Retinal pigment epithelial cell (primary cell): ENCODE measurements at regions not wholly inside any gene's neighbourhood (a gene's known extent, or its start where the extent isn't known, plus 50 kb on each side); places are given as distances from the start of the nearest gene placed in this dataset.
"Not testable (repeated sequence)": the region's sequence is repeated elsewhere in the genome, so short reads cannot be mapped to it uniquely, and the experiment has no call there.

Source experiments
- DNase-seq: peaks from one replicate; pipeline ENCODE4 v3.0.0-alpha.2; 2010; ENCODE audit warnings: low read depth
- H3K4me3 ChIP-seq: 2 replicates; pipeline ENCODE4 v1.5.1; 2011; ENCODE audit warnings: mild to moderate bottlenecking, low read length, control low read depth, moderate library complexity
- CTCF ChIP-seq: conservative IDR thresholded peaks from 2 replicates; pipeline ENCODE4 v1.5.1; 2011; ENCODE audit warnings: low read depth, low read length, control low read depth, inconsistent platforms

DNA sequence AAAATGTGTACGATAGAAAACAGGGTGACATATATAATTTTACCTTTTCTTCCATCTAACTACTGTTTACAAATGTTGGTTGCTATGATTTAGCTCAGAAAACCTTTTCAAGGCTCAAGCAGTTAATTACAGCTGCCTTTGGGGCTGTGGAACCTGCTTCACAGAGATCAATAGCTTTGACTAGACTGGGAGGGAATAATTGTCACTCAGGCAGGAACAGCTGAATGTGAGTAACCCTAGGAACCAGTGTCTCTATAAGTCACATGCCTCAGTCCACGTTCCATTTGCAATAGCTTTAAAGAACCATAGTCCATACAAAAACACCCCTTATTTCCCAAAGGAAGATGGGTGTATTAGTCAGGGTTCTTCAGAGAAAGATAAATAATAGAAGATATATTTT lies 306.8 kb upstream of the ERCC4 start:
- no peak overlapping the region for H3K4me3 ChIP-seq
- TF ChIP-seq CTCF: no peak
- DNase-seq: no peak

DNA sequence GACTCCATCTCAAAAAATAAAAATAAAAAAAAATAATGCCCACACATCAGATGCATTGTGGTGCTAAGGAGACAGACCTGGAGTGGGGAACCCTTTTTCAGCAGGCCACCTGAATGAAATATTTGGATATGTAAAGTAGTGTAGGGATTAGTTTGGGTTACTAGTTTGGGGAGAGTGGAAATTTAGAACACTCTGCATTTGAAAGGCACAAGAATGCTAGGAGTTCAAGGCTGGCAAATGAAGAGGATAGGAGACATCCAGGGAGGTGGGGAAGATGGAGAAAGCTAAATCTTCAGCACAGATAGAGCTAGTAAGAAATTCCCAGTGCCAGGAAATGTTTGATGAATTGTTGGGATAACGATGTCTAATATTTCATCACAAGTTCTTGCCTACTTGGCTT lies 298.3 kb upstream of the ERCC4 start:
- no peak for DNase-seq
- H3K4me3 ChIP-seq: no peak overlapping the region
- TF ChIP-seq CTCF: no peak

GRCh38 chr16:13628156-13628555 lies 291.8 kb upstream of the ERCC4 start:
- TF ChIP-seq CTCF: no peak
- no peak overlapping the region for H3K4me3 ChIP-seq
- DNase-seq: no peak

GRCh38 chr16:13629704-13630103 lies 290.2 kb upstream of the ERCC4 start:
- no peak for TF ChIP-seq CTCF
- DNase-seq: no peak
- H3K4me3 ChIP-seq: no peak overlapping the region

DNA sequence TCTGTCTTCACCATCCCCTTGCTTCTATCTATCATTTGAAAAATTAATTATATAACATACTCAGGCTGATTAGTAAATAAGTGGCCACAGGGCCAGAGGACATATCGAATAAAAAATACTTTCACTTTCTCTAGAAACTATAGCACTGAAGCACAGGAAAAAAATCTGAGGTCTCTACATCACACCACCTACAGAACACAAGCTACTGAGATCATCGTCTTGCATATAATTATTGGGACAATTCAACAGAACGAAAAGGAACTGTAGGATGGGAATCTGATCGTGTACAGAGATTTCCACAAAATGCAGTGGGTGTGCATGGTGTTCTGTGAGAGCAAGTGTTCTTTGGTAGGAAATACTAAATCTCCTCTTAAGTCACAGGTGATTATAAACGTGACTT lies 289.6 kb upstream of the ERCC4 start:
- no peak for DNase-seq
- H3K4me3 ChIP-seq: no peak overlapping the region
- TF ChIP-seq CTCF: no peak

GRCh38 chr16:13631213-13631767 lies 288.7 kb upstream of the ERCC4 start:
- TF ChIP-seq CTCF: no peak
- no peak overlapping the region for H3K4me3 ChIP-seq
- no peak for DNase-seq

DNA sequence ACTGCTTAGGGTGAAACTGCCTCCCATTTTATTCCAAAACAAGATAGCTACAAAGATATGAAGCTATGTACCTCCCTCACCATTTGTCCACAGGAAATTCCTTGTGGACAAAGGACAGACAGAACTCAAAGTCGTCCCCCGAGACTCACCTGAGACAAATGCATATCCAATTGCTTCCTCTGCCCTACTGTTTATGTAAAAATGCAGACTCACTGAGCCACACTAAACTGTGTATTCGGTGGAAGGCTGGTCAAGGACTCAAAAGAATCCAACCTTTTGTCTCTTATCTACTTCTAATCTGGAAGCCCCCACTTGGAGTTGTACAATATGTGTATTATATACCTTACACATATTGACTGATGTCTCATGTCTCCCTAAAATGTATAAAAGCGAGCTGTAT lies 288.0 kb upstream of the ERCC4 start:
- no peak overlapping the region for H3K4me3 ChIP-seq
- no peak for TF ChIP-seq CTCF
- DNase-seq: no peak

DNA sequence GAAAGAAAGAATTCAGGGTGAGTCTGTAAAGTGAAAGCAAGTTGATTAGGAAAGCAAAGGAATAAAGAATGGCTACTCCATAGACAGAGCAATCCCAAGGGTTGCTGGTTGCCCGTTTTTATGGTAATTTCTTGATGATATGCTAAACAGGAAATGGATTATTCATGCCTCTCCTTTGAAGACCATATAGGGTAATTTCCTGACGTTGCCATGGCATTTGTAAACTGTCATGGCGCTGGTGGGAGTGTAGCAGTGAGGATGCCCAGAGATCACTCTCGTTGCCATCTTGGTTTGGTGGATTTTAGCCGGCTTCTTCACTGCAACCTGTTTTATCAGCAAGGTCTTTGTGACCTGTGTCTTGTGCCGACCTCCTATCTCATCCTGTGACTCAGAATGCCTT lies 287.4 kb upstream of the ERCC4 start:
- not testable (repeated sequence) for DNase-seq, H3K4me3 ChIP-seq
